HG02571 (cell line): ENCODE measurements at regions not wholly inside any gene's neighbourhood (a gene's known extent, or its start where the extent isn't known, plus 50 kb on each side); places are given as distances from the start of the nearest gene placed in this dataset.
"Not testable (repeated sequence)": the region's sequence is repeated elsewhere in the genome, so short reads cannot be mapped to it uniquely, and the experiment has no call there.

Experiments used
- ATAC-seq: cut with Tn5 transposase; IDR thresholded peaks from one replicate; pipeline ENCODE4 v1.9.1; 2021; ENCODE audit warnings: mild to moderate bottlenecking, moderate library complexity; ENCODE audit not compliant: unreplicated experiment

- no peak for ATAC-seq
Observed at GRCh38 chr10:63675171-63675570, 154.0 kb downstream of the REEP3 start.

GRCh38 chr10:63677001-63677400 lies 155.8 kb downstream of the REEP3 start:
- ATAC-seq, result no peak

- ATAC-seq, result not testable (repeated sequence)
Observed at GRCh38 chr10:63680545-63680944, 159.3 kb downstream of the REEP3 start.

GRCh38 chr10:63681993-63682697 lies 160.9 kb downstream of the REEP3 start:
- no peak for ATAC-seq

GRCh38 chr10:63682698-63683052 lies 161.5 kb downstream of the REEP3 start:
- ATAC-seq, result not testable (repeated sequence)

- ATAC-seq, result no peak
Observed at GRCh38 chr10:63683223-63683622, 162.0 kb downstream of the REEP3 start.

GRCh38 chr10:63683686-63684085 lies 162.5 kb downstream of the REEP3 start:
- ATAC-seq, result no peak

GRCh38 chr10:63684257-63684936 lies 163.2 kb downstream of the REEP3 start:
- no peak for ATAC-seq

GRCh38 chr10:63689768-63690167 lies 168.6 kb downstream of the REEP3 start:
- no peak for ATAC-seq

- ATAC-seq, result no peak
Observed at GRCh38 chr10:63692220-63692896, 171.2 kb downstream of the REEP3 start.

GRCh38 chr10:63693021-63693420 lies 171.8 kb downstream of the REEP3 start:
- ATAC-seq, result not testable (repeated sequence)

- ATAC-seq, result no peak
Observed at GRCh38 chr10:63696205-63696604, 175.0 kb downstream of the REEP3 start.

GRCh38 chr10:63697956-63698786 lies 177.0 kb downstream of the REEP3 start:
- no peak for ATAC-seq

GRCh38 chr10:63698787-63699150 lies 177.6 kb downstream of the REEP3 start:
- ATAC-seq, result no peak

GRCh38 chr10:63699785-63700613 lies 178.8 kb downstream of the REEP3 start:
- ATAC-seq, result no peak

- ATAC-seq, result no peak
Observed at GRCh38 chr10:63700631-63701156, 179.5 kb downstream of the REEP3 start.

- ATAC-seq, result no peak
Observed at GRCh38 chr10:63702092-63702491, 180.9 kb downstream of the REEP3 start.

GRCh38 chr10:63703113-63703670 lies 182.0 kb downstream of the REEP3 start:
- no peak for ATAC-seq

GRCh38 chr10:63703740-63704345 lies 182.6 kb downstream of the REEP3 start:
- ATAC-seq, result no peak
